ENCODE measurements at regions not wholly inside any gene's neighbourhood (a gene's known extent, or its start where the extent isn't known, plus 50 kb on each side); places are given as distances from the start of the nearest gene placed in this dataset.

DNA sequence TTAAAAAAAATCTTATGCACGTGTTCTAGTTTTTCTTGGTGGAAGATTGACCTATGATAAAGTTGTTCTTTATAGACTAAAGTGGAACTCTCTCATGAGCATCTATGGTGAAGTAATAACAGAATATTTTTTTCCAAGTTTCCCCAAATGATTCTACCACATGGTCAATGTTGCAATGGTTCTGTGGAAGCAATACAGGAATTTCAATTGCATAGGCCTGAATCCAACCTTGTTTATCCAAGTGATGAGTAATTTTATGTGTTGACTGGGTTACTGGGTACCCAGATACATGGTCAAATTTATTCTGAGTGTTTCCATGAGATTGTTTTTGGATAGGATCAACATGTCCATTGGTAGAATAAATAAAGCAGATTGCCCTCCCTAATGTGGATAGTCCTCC is 581.5 kb downstream of the MMUT start:
- Histone ChIP-seq H3K4me3 (ENCODE audit: insufficient read depth, low read length, poor library complexity, severe bottlenecking) (no peak overlapping the region), H3K9me3 (ENCODE audit: insufficient read depth, low read length) (no peaks in the 10 kb centered on the region), H3K79me2 (ENCODE audit: insufficient read depth, low read length) (no peaks in the 10 kb centered on the region), H3K27me3 (ENCODE audit: low read length) (no peaks in the 10 kb centered on the region), H3K27ac (ENCODE audit: low read depth, low read length) (no peak overlapping the region), H4K20me1 (ENCODE audit: low read depth, low read length) (no peaks in the 10 kb centered on the region), H3K9me2 (replicated peaks; ENCODE audit: insufficient read depth, low read length) (no peaks in the 10 kb centered on the region), H3K36me3 (ENCODE audit: low read length) (0 out of 2 replicates have a peak, but pooled peaks cover 2% of the 10 kb centered on the region), H2AFZ (ENCODE audit: low read depth, low read length, severe bottlenecking) (no peak overlapping the region), H3K9ac (ENCODE audit: low read length) (no peak overlapping the region), H3F3A (ENCODE audit: insufficient read depth) (no peaks in the 10 kb centered on the region), H3K4me2 (ENCODE audit: low read depth, low read length, poor library complexity, severe bottlenecking) (no peak overlapping the region)
- TF ChIP-seq EZH2phosphoT487 (conservative IDR thresholded peaks at IDR 0.05; ENCODE audit: low read length), result no peak
- TF ChIP-seq, protein P1, sequence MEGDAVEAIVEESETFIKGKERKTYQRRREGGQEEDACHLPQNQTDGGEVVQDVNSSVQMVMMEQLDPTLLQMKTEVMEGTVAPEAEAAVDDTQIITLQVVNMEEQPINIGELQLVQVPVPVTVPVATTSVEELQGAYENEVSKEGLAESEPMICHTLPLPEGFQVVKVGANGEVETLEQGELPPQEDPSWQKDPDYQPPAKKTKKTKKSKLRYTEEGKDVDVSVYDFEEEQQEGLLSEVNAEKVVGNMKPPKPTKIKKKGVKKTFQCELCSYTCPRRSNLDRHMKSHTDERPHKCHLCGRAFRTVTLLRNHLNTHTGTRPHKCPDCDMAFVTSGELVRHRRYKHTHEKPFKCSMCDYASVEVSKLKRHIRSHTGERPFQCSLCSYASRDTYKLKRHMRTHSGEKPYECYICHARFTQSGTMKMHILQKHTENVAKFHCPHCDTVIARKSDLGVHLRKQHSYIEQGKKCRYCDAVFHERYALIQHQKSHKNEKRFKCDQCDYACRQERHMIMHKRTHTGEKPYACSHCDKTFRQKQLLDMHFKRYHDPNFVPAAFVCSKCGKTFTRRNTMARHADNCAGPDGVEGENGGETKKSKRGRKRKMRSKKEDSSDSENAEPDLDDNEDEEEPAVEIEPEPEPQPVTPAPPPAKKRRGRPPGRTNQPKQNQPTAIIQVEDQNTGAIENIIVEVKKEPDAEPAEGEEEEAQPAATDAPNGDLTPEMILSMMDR (IDR thresholded peaks at IDR 0.05; ENCODE audit: insufficient read depth, low read length, poor library complexity, severe bottlenecking), result no peak

DNA sequence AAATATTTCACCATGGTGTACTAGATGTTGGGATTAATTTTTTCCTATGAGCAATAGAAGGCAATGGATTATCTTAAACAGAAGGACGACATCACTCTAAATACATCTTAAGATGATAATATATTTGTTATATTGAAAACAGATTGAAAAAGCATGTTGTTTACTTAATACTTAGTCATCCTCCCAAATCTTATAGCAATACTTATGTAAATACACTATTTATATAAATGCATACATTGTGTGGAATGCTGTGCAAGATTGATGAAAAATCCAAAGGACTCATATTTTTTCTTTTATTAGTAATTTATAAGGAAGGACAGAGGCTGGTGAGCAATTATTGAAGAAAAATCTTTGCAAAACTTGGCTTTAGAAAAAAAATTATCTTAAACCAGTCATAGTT is 593.5 kb downstream of the MMUT start:
- Histone ChIP-seq H3K9me2 (replicated peaks; ENCODE audit: insufficient read depth, low read length) (0 out of 2 replicates have a peak, but pooled peaks cover 2% of the 10 kb centered on the region), H3K9ac (ENCODE audit: low read length) (no peak overlapping the region), H3K4me3 (ENCODE audit: insufficient read depth, low read length, poor library complexity, severe bottlenecking) (no peak overlapping the region), H3K27me3 (ENCODE audit: low read length) (no peaks in the 10 kb centered on the region), H3K79me2 (ENCODE audit: insufficient read depth, low read length) (no peaks in the 10 kb centered on the region), H3K27ac (ENCODE audit: low read depth, low read length) (no peak overlapping the region), H3K9me3 (ENCODE audit: insufficient read depth, low read length) (no peaks in the 10 kb centered on the region), H3K36me3 (ENCODE audit: low read length) (0 out of 2 replicates have a peak, but pooled peaks cover 4% of the 10 kb centered on the region), H2AFZ (ENCODE audit: low read depth, low read length, severe bottlenecking) (no peak overlapping the region), H3F3A (ENCODE audit: insufficient read depth) (no peaks in the 10 kb centered on the region), H4K20me1 (ENCODE audit: low read depth, low read length) (no peaks in the 10 kb centered on the region), H3K4me2 (ENCODE audit: low read depth, low read length, poor library complexity, severe bottlenecking) (no peak overlapping the region)
- no peak for TF ChIP-seq EZH2phosphoT487 (conservative IDR thresholded peaks at IDR 0.05; ENCODE audit: low read length)
- TF ChIP-seq, protein P1 (IDR thresholded peaks at IDR 0.05; ENCODE audit: insufficient read depth, low read length, poor library complexity, severe bottlenecking), result no peak

- Histone ChIP-seq H3K27me3 (ENCODE audit: low read length) (no peaks in the 10 kb centered on the region), H3K9me3 (ENCODE audit: insufficient read depth, low read length) (no peaks in the 10 kb centered on the region), H3K4me2 (ENCODE audit: low read depth, low read length, poor library complexity, severe bottlenecking) (no peak overlapping the region), H3K27ac (ENCODE audit: low read depth, low read length) (no peak overlapping the region), H4K20me1 (ENCODE audit: low read depth, low read length) (no peaks in the 10 kb centered on the region), H3K9ac (ENCODE audit: low read length) (no peak overlapping the region), H3K9me2 (replicated peaks; ENCODE audit: insufficient read depth, low read length) (0 out of 2 replicates have a peak, but pooled peaks cover 2% of the 10 kb centered on the region), H3K4me3 (ENCODE audit: insufficient read depth, low read length, poor library complexity, severe bottlenecking) (no peak overlapping the region), H3K36me3 (ENCODE audit: low read length) (0 out of 2 replicates have a peak, but pooled peaks cover under 1% of the 10 kb centered on the region), H3K79me2 (ENCODE audit: insufficient read depth, low read length) (no peaks in the 10 kb centered on the region), H3F3A (ENCODE audit: insufficient read depth) (no peaks in the 10 kb centered on the region), H2AFZ (ENCODE audit: low read depth, low read length, severe bottlenecking) (no peak overlapping the region)
- TF ChIP-seq, protein P1 (IDR thresholded peaks at IDR 0.05; ENCODE audit: insufficient read depth, low read length, poor library complexity, severe bottlenecking), result no peak
- TF ChIP-seq EZH2phosphoT487 (conservative IDR thresholded peaks at IDR 0.05; ENCODE audit: low read length), result no peak
These were observed 596.4 kb downstream of the MMUT start for GRCh38 chr6:48866682-48867081.
